GM12878 (cell line): ENCODE measurements at regions not wholly inside any gene's neighbourhood (a gene's known extent, or its start where the extent isn't known, plus 50 kb on each side); places are given as distances from the start of the nearest gene placed in this dataset.

Experiments
- ATAC-seq: fragments of 200-7000 bp; cut with Tn5 transposase; 3 replicates; pipeline ENCODE4 v1.9.1; 2020; ENCODE audit warnings: mild to moderate bottlenecking, moderate library complexity
- BruUV-seq: library from RNA; stranded (reverse); fragments of 400-500 nt; replicated peaks from 2 replicates; lab custom pipeline; 2021; lab: Mats Ljungman, UMichigan
- CTCF ChIA-PET: fragments of 300-600 bp; sonication (Branson Sonifier 250); formaldehyde crosslinking; extraction: SDS; loops from one replicate; lab custom pipeline; 2021; ENCODE audit warnings: inconsistent platforms; lab: Yijun Ruan, JAX
- POLR2A ChIA-PET: fragments of 350-600 bp; formaldehyde crosslinking; extraction: SDS; loops from one replicate; lab custom pipeline; 2021; ENCODE audit warnings: inconsistent platforms; lab: Charles Lee
- RAD21 ChIA-PET: fragments of 300-600 bp; sonication (Branson Sonifier 250); formaldehyde crosslinking; loops from one replicate; lab custom pipeline; 2023; ENCODE audit warnings: antibody characterized with exemption; ENCODE audit not compliant: unreplicated experiment; lab: Charles Lee
- SMC1A ChIA-PET: fragments of 300-600 bp; sonication (Branson Sonifier 250); formaldehyde crosslinking; loops from one replicate; lab custom pipeline; 2023; ENCODE audit not compliant: unreplicated experiment, uncharacterized antibody; lab: Charles Lee
- DNase-seq: peaks from one replicate; pipeline ENCODE4 v3.0.0-alpha.2; 2011; ENCODE audit warnings: low read depth, low spot score
- FAIRE-seq: peaks from 3 replicates; lab custom pipeline; 2011; peaks lifted over from hg19 to GRCh38; lab: Jason Lieb, UNC
- H2AFZ ChIP-seq: 2 replicates; pipeline ENCODE4 v1.6.0; 2011; ENCODE audit warnings: low read depth, low read length, control low read depth; ENCODE audit not compliant: control insufficient read depth
- H3K27ac ChIP-seq: 2 replicates; pipeline ENCODE4 v1.5.1; 2011; ENCODE audit warnings: control low read depth; ENCODE audit not compliant: control insufficient read depth, insufficient read depth
- H3K27me3 ChIP-seq, 2 experiments: replicated peaks in 1 of 2; 2 replicates each; pipeline versions ENCODE4 v1.6.0 to v1.6.1; 2011; ENCODE audit warnings: low read length in 1 of 2; ENCODE audit not compliant: control insufficient read depth in 2 of 2, insufficient read depth in 2 of 2
- H3K36me3 ChIP-seq, 2 experiments: 2 replicates each; pipeline ENCODE4 v1.5.1; 2011; ENCODE audit warnings: low read length in 1 of 2; ENCODE audit not compliant: control insufficient read depth in 2 of 2, insufficient read depth in 2 of 2
- H3K4me1 ChIP-seq: 2 replicates; pipeline ENCODE4 v1.6.1; 2011; ENCODE audit warnings: mild to moderate bottlenecking, low read length, moderate library complexity, mixed read lengths; ENCODE audit not compliant: control insufficient read depth, insufficient read depth
- H3K4me2 ChIP-seq: 2 replicates; pipeline ENCODE4 v1.6.0; 2011; ENCODE audit warnings: control low read depth; ENCODE audit not compliant: control insufficient read depth, insufficient read depth
- H3K4me3 ChIP-seq: fragments of 200-600 bp; sonication (generic); 2 replicates; pipeline ENCODE4 v1.5.1; 2016
- H3K79me2 ChIP-seq: 2 replicates; pipeline ENCODE4 v1.6.0; 2011; ENCODE audit warnings: low read length; ENCODE audit not compliant: control insufficient read depth, insufficient read depth
- H3K9ac ChIP-seq: 2 replicates; pipeline ENCODE4 v1.8.0; 2011; ENCODE audit warnings: low read length, control low read depth, mixed read lengths; ENCODE audit not compliant: control insufficient read depth, insufficient read depth
- H3K9me3 ChIP-seq: replicated peaks from 3 replicates; pipeline ENCODE4 v1.5.1; 2011; ENCODE audit warnings: mild to moderate bottlenecking, low read length; ENCODE audit not compliant: control insufficient read depth, insufficient read depth
- H4K20me1 ChIP-seq: 2 replicates; pipeline ENCODE4 v1.6.0; 2011; ENCODE audit not compliant: control insufficient read depth, insufficient read depth
- CHD1 ChIP-seq: IDR thresholded peaks from 2 replicates; pipeline ENCODE4 v1.6.1; 2012; ENCODE audit warnings: low read depth, low read length, improper control_type of control experiment
- DPF2 ChIP-seq: fragments of 450-650 bp; IDR thresholded peaks from 2 replicates; pipeline ENCODE4 v1.6.1; 2017; ENCODE audit warnings: mild to moderate bottlenecking
- JUND ChIP-seq: IDR thresholded peaks from 2 replicates; pipeline ENCODE4 v1.6.1; 2012; ENCODE audit warnings: low read depth, mild to moderate bottlenecking, low read length, improper control_type of control experiment, moderate library complexity
- NFYB ChIP-seq: IDR thresholded peaks from 2 replicates; pipeline ENCODE4 v1.6.1; 2011; ENCODE audit warnings: low read depth, mild to moderate bottlenecking, low read length, improper control_type of control experiment, moderate library complexity; ENCODE audit not compliant: insufficient read depth
- NKRF ChIP-seq: fragments of 450-650 bp; conservative IDR thresholded peaks from 2 replicates; pipeline ENCODE4 v1.6.1; 2017; ENCODE audit warnings: mild to moderate bottlenecking, moderate library complexity
- POLR2AphosphoS2 ChIP-seq: IDR thresholded peaks from 2 replicates; pipeline ENCODE4 v1.6.1; 2011; ENCODE audit warnings: low read depth, mild to moderate bottlenecking, low read length, improper control_type of control experiment, moderate library complexity
- RAD21 ChIP-seq: IDR thresholded peaks from 2 replicates; pipeline ENCODE4 v1.6.1; 2011; ENCODE audit warnings: mild to moderate bottlenecking, low read depth, low read length, moderate library complexity; ENCODE audit not compliant: insufficient read depth
- RUNX3 ChIP-seq: IDR thresholded peaks from 2 replicates; pipeline ENCODE4 v1.6.1; 2012; ENCODE audit warnings: low read length, inconsistent platforms
- TBL1XR1 ChIP-seq: IDR thresholded peaks from 2 replicates; pipeline ENCODE4 v1.6.1; 2012; ENCODE audit warnings: low read depth, low read length, improper control_type of control experiment
- ZNF622 ChIP-seq: fragments of 450-650 bp; IDR thresholded peaks from 2 replicates; pipeline ENCODE4 v1.6.1; 2017; ENCODE audit warnings: mild to moderate bottlenecking, inconsistent platforms
- WGBS: methylation state at CpG from one replicate; pipeline ENCODE4 v1.1.6; 2016; ENCODE audit warnings: low lambda C conversion rate; ENCODE audit not compliant: insufficient replicate concordance, insufficient coverage; ENCODE audit errors: missing lambda C conversion rate; 5-methylcytosine and 5-hydroxymethylcytosine counted together
- in situ Hi-C: fragments of 300-500 bp; cut with MboI; formaldehyde crosslinking; loops from 9 replicates; pipeline ENCODE4 v1.14.3; 2018; ENCODE audit warnings: mixed read lengths
- intact Hi-C: fragments of 100-400 bp; cut with micrococcal nuclease; formaldehyde crosslinking; loops from one replicate; pipeline ENCODE4 v1.14.2; 2022; ENCODE audit not compliant: unreplicated experiment

DNA sequence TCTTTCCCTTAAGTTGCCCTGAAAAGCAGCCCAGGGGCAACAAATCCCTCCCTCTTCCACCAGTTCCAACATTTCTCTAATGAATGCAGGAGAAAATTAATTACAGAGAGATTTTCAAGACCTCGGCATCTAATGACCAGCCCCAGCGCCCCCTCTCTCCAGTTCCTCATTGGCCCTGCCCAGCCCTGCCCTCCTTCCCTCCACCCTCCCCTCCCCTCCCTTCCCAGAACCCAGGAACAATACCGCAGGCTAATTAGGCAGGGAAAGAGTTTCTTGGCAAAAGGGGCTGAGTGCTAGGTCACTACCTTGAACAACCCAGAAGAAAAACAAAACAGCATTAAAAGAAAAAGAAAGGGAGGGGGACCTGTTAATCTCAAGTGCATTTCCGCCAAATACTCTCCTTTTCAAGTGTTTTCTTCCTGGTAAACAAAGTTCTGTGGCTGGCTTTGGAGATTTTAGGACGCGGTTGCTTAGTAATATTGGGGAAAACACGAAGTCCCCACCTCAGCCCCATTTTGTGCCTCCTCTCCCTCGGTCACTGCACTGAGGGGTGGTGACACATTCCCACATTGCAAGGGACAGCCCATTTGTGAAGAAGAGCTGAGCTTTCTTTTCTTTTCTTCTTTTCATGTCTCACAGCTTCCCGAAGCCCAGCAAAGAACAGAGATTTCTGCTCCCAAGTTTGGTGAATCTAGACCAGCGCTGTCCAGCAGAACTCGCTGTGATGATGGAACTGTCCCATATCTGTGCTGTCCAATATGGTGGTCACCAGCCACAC, 215.4 kb downstream of the SOX9 start:
- Histone ChIP-seq H3K9me3 (no peaks in the 10 kb centered on the region), H3K27ac (no peak overlapping the region), H3K4me1 (no peaks in the 10 kb centered on the region; the same call in 1 of the 2 replicates), H3K36me3 (no peaks in the 10 kb centered on the region), H4K20me1 (no peaks in the 10 kb centered on the region), H2AFZ (no peak overlapping the region), H3K4me3 (no peak overlapping the region), H3K4me2 (no peak overlapping the region), H3K79me2 (no peaks in the 10 kb centered on the region), H3K9ac (no peak overlapping the region), H3K27me3 (no peaks in the 10 kb centered on the region)
- ATAC-seq (no peak), DNase-seq (no peak), FAIRE-seq (no peak)
- in situ Hi-C loops: no loop called here
- POLR2A ChIA-PET: no interaction called here
- SMC1A ChIA-PET: interaction anchor here (1.2 kb wide), 1 partner anchor 62 kb away, joined by 4 read pairs; no protein-coding TSS in a partner anchor
- TF ChIP-seq ZNF622 (no peak), RAD21 (no peak), JUND (no peak), NFYB (no peak), DPF2 (no peak), CHD1 (no peak), NKRF (no peak), POLR2AphosphoS2 (no peak), TBL1XR1 (no peak), RUNX3 (no peak)
- BruUV-seq: no TSS peak
- intact Hi-C loops: no loop called here
- CTCF ChIA-PET: no interaction called here
- RAD21 ChIA-PET: no interaction called here
- 26% methylated on average over 10 of the region's 11 CpGs for WGBS
